Caco-2 (cell line): ENCODE measurements at regions not wholly inside any gene's neighbourhood (a gene's known extent, or its start where the extent isn't known, plus 50 kb on each side); places are given as distances from the start of the nearest gene placed in this dataset.

Source experiments
- BruUV-seq: library from RNA; stranded (reverse); fragments of 400-500 nt; replicated peaks from 2 replicates; lab custom pipeline; 2021; lab: Mats Ljungman, UMichigan
- CTCF ChIA-PET: fragments of 300-600 bp; sonication (Branson Sonifier 250); formaldehyde crosslinking; loops from one replicate; lab custom pipeline; 2022; ENCODE audit warnings: antibody characterized with exemption; lab: Charles Lee
- POLR2A ChIA-PET: fragments of 300-600 bp; sonication (Branson Sonifier 250); formaldehyde crosslinking; loops from one replicate; lab custom pipeline; 2022; ENCODE audit warnings: antibody characterized with exemption; lab: Charles Lee
- DNase-seq, 2 experiments: peaks; one replicate each; pipeline versions ENCODE4 v3.0.0 to v3.0.0-alpha.2; 2020 to 2022
- H3K27me3 ChIP-seq: replicated peaks from 2 replicates; pipeline ENCODE4 v1.6.0; 2011; ENCODE audit warnings: low read length; ENCODE audit not compliant: control insufficient read depth, insufficient read depth
- H3K36me3 ChIP-seq: 2 replicates; pipeline ENCODE4 v1.5.1; 2011; ENCODE audit warnings: low read length; ENCODE audit not compliant: control insufficient read depth, insufficient read depth
- H3K4me1 ChIP-seq: fragments of 250-450 bp; sonication (Bioruptor Pico); 2 replicates; pipeline ENCODE4 v1.5.1; 2020; ENCODE audit warnings: mild to moderate bottlenecking
- H3K4me3 ChIP-seq: 2 replicates; pipeline ENCODE4 v1.5.1; 2011; ENCODE audit warnings: low read depth, mild to moderate bottlenecking, control low read depth, low read length
- H3K9me3 ChIP-seq: fragments of 250-450 bp; sonication (Bioruptor Pico); 2 replicates; pipeline ENCODE4 v1.5.1; 2020; ENCODE audit warnings: mild to moderate bottlenecking, moderate library complexity
- H3K27ac Mint-ChIP-seq: one replicate; pipeline ENCODE4 v1.8.0; 2022; ENCODE audit warnings: mixed read lengths; ENCODE audit not compliant: unreplicated experiment
- H3K27me3 Mint-ChIP-seq: one replicate; pipeline ENCODE4 v1.8.0; 2022; ENCODE audit warnings: mixed read lengths; ENCODE audit not compliant: insufficient read depth, unreplicated experiment
- H3K36me3 Mint-ChIP-seq: one replicate; pipeline ENCODE4 v1.8.0; 2022; ENCODE audit warnings: mild to moderate bottlenecking, mixed read lengths; ENCODE audit not compliant: insufficient read depth, unreplicated experiment
- H3K4me1 Mint-ChIP-seq: one replicate; pipeline ENCODE4 v1.8.0; 2022; ENCODE audit warnings: low read depth, mixed read lengths; ENCODE audit not compliant: unreplicated experiment
- H3K4me3 Mint-ChIP-seq: one replicate; pipeline ENCODE4 v1.8.0; 2022; ENCODE audit warnings: mild to moderate bottlenecking, moderate library complexity, mixed read lengths; ENCODE audit not compliant: unreplicated experiment
- H3K9me3 Mint-ChIP-seq: one replicate; pipeline ENCODE4 v1.8.0; 2022; ENCODE audit warnings: mixed read lengths; ENCODE audit not compliant: unreplicated experiment
- CTCF ChIP-seq, 2 experiments: fragments of 200-600 bp in 1 of 2; IDR thresholded peaks; 1 replicate in 1 of 2; 2 replicates in 1 of 2; pipeline versions ENCODE4 v1.5.1 to v1.8.0; 2011 to 2022; ENCODE audit warnings: antibody characterized with exemption in 1 of 2, control low read depth in 1 of 2, inconsistent platforms in 1 of 2, low read depth in 1 of 2, low read length in 1 of 2, mild to moderate bottlenecking in 1 of 2, moderate library complexity in 1 of 2; ENCODE audit not compliant: insufficient read depth in 1 of 2, severe bottlenecking in 1 of 2, unreplicated experiment in 1 of 2
- intact Hi-C: fragments of 100-400 bp; cut with micrococcal nuclease; formaldehyde crosslinking; loops from one replicate; pipeline ENCODE4 v1.10.0; 2022; ENCODE audit not compliant: unreplicated experiment

- Mint-ChIP-seq H3K36me3 (no peaks in the 10 kb centered on the region), H3K4me3 (no peak overlapping the region), H3K9me3 (no peaks in the 10 kb centered on the region), H3K27ac (no peak overlapping the region), H3K4me1 (no peaks in the 10 kb centered on the region), H3K27me3 (no peaks in the 10 kb centered on the region)
- POLR2A ChIA-PET, result no interaction called here
- no peak for DNase-seq
- CTCF ChIA-PET, result no interaction called here
- intact Hi-C loops, result no loop called here
- Histone ChIP-seq H3K36me3 (no peaks in the 10 kb centered on the region), H3K27me3 (no peaks in the 10 kb centered on the region), H3K4me3 (no peak overlapping the region), H3K4me1 (no peaks in the 10 kb centered on the region), H3K9me3 (no peaks in the 10 kb centered on the region)
- TF ChIP-seq CTCF (IDR thresholded peaks at IDR 0.05; ENCODE audit: insufficient read depth in 1 of 2, low read depth in 1 of 2, low read length in 1 of 2, severe bottlenecking in 1 of 2, unreplicated experiment in 1 of 2), result no peak
- BruUV-seq, result no TSS peak
Observed at GRCh38 chr5:27377626-27378025, 339.2 kb upstream of the CDH9 start.

- Histone ChIP-seq H3K9me3 (no peaks in the 10 kb centered on the region), H3K4me1 (no peaks in the 10 kb centered on the region), H3K27me3 (no peaks in the 10 kb centered on the region), H3K4me3 (no peak overlapping the region), H3K36me3 (no peaks in the 10 kb centered on the region)
- intact Hi-C loops, result no loop called here
- BruUV-seq, result no TSS peak
- ChIA-PET POLR2A (no interaction called here), CTCF (no interaction called here)
- no peaks in the 10 kb centered on the region for H3K27me3 Mint-ChIP-seq
- H3K4me3 Mint-ChIP-seq, result no peak overlapping the region
- no peak overlapping the region for H3K27ac Mint-ChIP-seq
- H3K9me3 Mint-ChIP-seq, result no peaks in the 10 kb centered on the region
- H3K4me1 Mint-ChIP-seq, result no peaks in the 10 kb centered on the region
- no peak for TF ChIP-seq CTCF (IDR thresholded peaks at IDR 0.05; ENCODE audit: insufficient read depth in 1 of 2, low read depth in 1 of 2, low read length in 1 of 2, severe bottlenecking in 1 of 2, unreplicated experiment in 1 of 2)
- H3K36me3 Mint-ChIP-seq, result no peaks in the 10 kb centered on the region
- DNase-seq, result no peak
Observed at GRCh38 chr5:27353970-27354369, 315.6 kb upstream of the CDH9 start.

GRCh38 chr5:27353540-27353939 lies 315.2 kb upstream of the CDH9 start:
- Mint-ChIP-seq H3K4me3 (no peak overlapping the region), H3K27ac (no peak overlapping the region), H3K9me3 (no peaks in the 10 kb centered on the region), H3K4me1 (no peaks in the 10 kb centered on the region), H3K36me3 (no peaks in the 10 kb centered on the region), H3K27me3 (no peaks in the 10 kb centered on the region)
- no peak for DNase-seq
- H3K9me3 ChIP-seq, result no peaks in the 10 kb centered on the region
- CTCF ChIA-PET, result no interaction called here
- intact Hi-C loops, result no loop called here
- H3K27me3 ChIP-seq, result no peaks in the 10 kb centered on the region
- no peaks in the 10 kb centered on the region for H3K4me1 ChIP-seq
- POLR2A ChIA-PET, result no interaction called here
- H3K4me3 ChIP-seq, result no peak overlapping the region
- BruUV-seq, result no TSS peak
- H3K36me3 ChIP-seq, result no peaks in the 10 kb centered on the region
- no peak for TF ChIP-seq CTCF (IDR thresholded peaks at IDR 0.05; ENCODE audit: insufficient read depth in 1 of 2, low read depth in 1 of 2, low read length in 1 of 2, severe bottlenecking in 1 of 2, unreplicated experiment in 1 of 2)
